K562 (cell line): ENCODE measurements at regions not wholly inside any gene's neighbourhood (a gene's known extent, or its start where the extent isn't known, plus 50 kb on each side); places are given as distances from the start of the nearest gene placed in this dataset.

Experiments
- ATAC-seq: fragments of 200-7000 bp; cut with Tn5 transposase; 3 replicates; pipeline ENCODE4 v1.9.1; 2020; ENCODE audit warnings: moderate library complexity
- BruUV-seq: library from RNA; stranded (reverse); fragments of 400-500 nt; replicated peaks from 2 replicates; lab custom pipeline; 2021; lab: Mats Ljungman, UMichigan
- CTCF ChIA-PET: fragments of 300-600 bp; formaldehyde crosslinking; extraction: SDS; loops from one replicate; lab custom pipeline; 2021; ENCODE audit warnings: low intra/inter-chr PET ratio; lab: Yijun Ruan, JAX
- POLR2A ChIA-PET: fragments of 300-600, 350-650 bp; sonication (Branson Sonifier 250); formaldehyde crosslinking; extraction: SDS; loops from one replicate; lab custom pipeline; 2021; ENCODE audit warnings: antibody characterized with exemption, inconsistent platforms; lab: Yijun Ruan, JAX
- DNase-seq, 4 experiments: peaks; one replicate each; pipeline versions ENCODE4 v3.0.0 to v3.0.0-alpha.2; 2011 to 2018; ENCODE audit warnings: low spot score in 3 of 4, mixed read lengths in 3 of 4; ENCODE audit errors: extremely low read depth in 1 of 4
- FAIRE-seq: peaks from 2 replicates; lab custom pipeline; 2011; peaks lifted over from hg19 to GRCh38; lab: Jason Lieb, UNC
- H2AFZ ChIP-seq: 2 replicates; pipeline ENCODE4 v1.6.0; 2011; ENCODE audit warnings: low read depth, low read length, control low read depth, inconsistent platforms
- H3K27ac ChIP-seq: fragments of 200-600 bp; 3 replicates; pipeline ENCODE4 v1.8.0; 2011; ENCODE audit warnings: low read depth, mild to moderate bottlenecking, control low read depth, inconsistent platforms, low read length, moderate library complexity, mixed read lengths; ENCODE audit errors: extremely low read depth
- H3K27me3 ChIP-seq, 2 experiments: fragments of 300-600 bp in 1 of 2; 2 replicates in 1 of 2; 3 replicates in 1 of 2; pipeline versions ENCODE4 v1.6.0 to v1.8.0; 2011; ENCODE audit warnings: inconsistent platforms in 2 of 2, low read length in 2 of 2, mild to moderate bottlenecking in 1 of 2, mixed read lengths in 1 of 2, moderate library complexity in 1 of 2; ENCODE audit not compliant: control insufficient read depth in 2 of 2, insufficient read depth in 2 of 2
- H3K36me3 ChIP-seq: fragments of 300-600 bp; 3 replicates; pipeline ENCODE4 v1.8.0; 2011; ENCODE audit warnings: mild to moderate bottlenecking, low read length, inconsistent platforms; ENCODE audit not compliant: control insufficient read depth, insufficient read depth
- H3K4me1 ChIP-seq, 2 experiments: fragments of 200-600 bp in 1 of 2; replicated peaks in 1 of 2; 2 replicates in 1 of 2; 3 replicates in 1 of 2; pipeline versions ENCODE4 v1.5.1 to v1.8.0; 2011; ENCODE audit warnings: inconsistent platforms in 2 of 2, low read length in 2 of 2, mild to moderate bottlenecking in 1 of 2, mixed read lengths in 1 of 2, moderate library complexity in 1 of 2; ENCODE audit not compliant: control insufficient read depth in 2 of 2, insufficient read depth in 2 of 2
- H3K4me2 ChIP-seq: 2 replicates; pipeline ENCODE4 v1.6.1; 2011; ENCODE audit warnings: low read length, control low read depth, inconsistent platforms, mixed read lengths; ENCODE audit not compliant: insufficient read depth
- H3K4me3 ChIP-seq: fragments of 200-600 bp; sonication (generic), shearing (Covaris generic); 2 replicates; pipeline ENCODE4 v1.5.1; 2016; ENCODE audit warnings: control low read depth, inconsistent platforms
- H3K79me2 ChIP-seq: fragments of 200-600 bp; 3 replicates; pipeline ENCODE4 v1.8.0; 2011; ENCODE audit warnings: low read length, inconsistent platforms; ENCODE audit not compliant: control insufficient read depth, insufficient read depth
- H3K9ac ChIP-seq, 2 experiments: 2 replicates each; pipeline versions ENCODE4 v1.6.0 to v1.6.1; 2011; ENCODE audit warnings: low read depth in 2 of 2, low read length in 2 of 2, control low read depth in 1 of 2, inconsistent platforms in 1 of 2, mild to moderate bottlenecking in 1 of 2, mixed read lengths in 1 of 2; ENCODE audit not compliant: insufficient read depth in 1 of 2
- H3K9me1 ChIP-seq: one replicate; pipeline ENCODE4 v1.6.0; 2011; ENCODE audit warnings: inconsistent platforms, mild to moderate bottlenecking, low read length, moderate library complexity; ENCODE audit not compliant: control insufficient read depth, insufficient read depth
- H3K9me3 ChIP-seq: replicated peaks from 2 replicates; pipeline ENCODE4 v1.5.1; 2011; ENCODE audit warnings: low read depth, low read length, inconsistent platforms; ENCODE audit not compliant: control insufficient read depth, insufficient read depth
- H4K20me1 ChIP-seq: replicated peaks from 2 replicates; pipeline ENCODE4 v1.6.1; 2011; ENCODE audit warnings: low read length, inconsistent platforms, mixed read lengths; ENCODE audit not compliant: control insufficient read depth, insufficient read depth
- ARID4B ChIP-seq: sonication (generic); formaldehyde crosslinking; IDR thresholded peaks from 2 replicates; pipeline ENCODE4 v1.8.0; 2022; ENCODE audit warnings: mild to moderate bottlenecking, missing genetic modification reagents
- MAFK ChIP-seq: IDR thresholded peaks from 2 replicates; pipeline ENCODE4 v1.6.1; 2011; ENCODE audit warnings: low read length, improper control_type of control experiment
- PCBP1 ChIP-seq: fragments of 200-400 bp; formaldehyde crosslinking; IDR thresholded peaks from 2 replicates; pipeline ENCODE4 v1.6.1; 2018; ENCODE audit warnings: mild to moderate bottlenecking, low read depth, low read length; ENCODE audit not compliant: poor library complexity, severe bottlenecking
- ZNF121 ChIP-seq: sonication (generic); formaldehyde crosslinking; conservative IDR thresholded peaks from 2 replicates; pipeline ENCODE4 v1.8.0; 2022; ENCODE audit warnings: missing genetic modification reagents
- ZNF280B ChIP-seq: fragments of 250-450 bp; sonication (Bioruptor Pico); IDR thresholded peaks from 2 replicates; pipeline ENCODE4 v1.5.1; 2021; ENCODE audit warnings: mild to moderate bottlenecking
- ZNF324 ChIP-seq: fragments of 250-450 bp; sonication (Bioruptor Pico); IDR thresholded peaks from 2 replicates; pipeline ENCODE4 v1.4.0; 2020; ENCODE audit warnings: mild to moderate bottlenecking
- ZNF76 ChIP-seq: fragments of 250-450 bp; sonication (Bioruptor Pico); IDR thresholded peaks from 2 replicates; pipeline ENCODE4 v1.4.0; 2020; ENCODE audit warnings: mild to moderate bottlenecking, moderate library complexity, borderline replicate concordance
- whole genome bisulfite sequencing: fragments of 100-300 bp; shearing (Covaris generic); methylation state at CpG from one replicate; pipeline ENCODE4 v1.1.6; 2016; ENCODE audit warnings: low coverage, mixed read lengths; ENCODE audit not compliant: insufficient coverage; ENCODE audit errors: missing lambda C conversion rate; 5-methylcytosine and 5-hydroxymethylcytosine counted together
- in situ Hi-C: fragments of 300-500 bp; cut with MboI; formaldehyde crosslinking; loops from 4 replicates; pipeline ENCODE4 v1.15.0; 2018; ENCODE audit warnings: inconsistent platforms, mixed read lengths
- intact Hi-C: fragments of 100-400 bp; cut with micrococcal nuclease; formaldehyde crosslinking; loops from 2 replicates; pipeline ENCODE4 v1.14.2; 2022

DNA sequence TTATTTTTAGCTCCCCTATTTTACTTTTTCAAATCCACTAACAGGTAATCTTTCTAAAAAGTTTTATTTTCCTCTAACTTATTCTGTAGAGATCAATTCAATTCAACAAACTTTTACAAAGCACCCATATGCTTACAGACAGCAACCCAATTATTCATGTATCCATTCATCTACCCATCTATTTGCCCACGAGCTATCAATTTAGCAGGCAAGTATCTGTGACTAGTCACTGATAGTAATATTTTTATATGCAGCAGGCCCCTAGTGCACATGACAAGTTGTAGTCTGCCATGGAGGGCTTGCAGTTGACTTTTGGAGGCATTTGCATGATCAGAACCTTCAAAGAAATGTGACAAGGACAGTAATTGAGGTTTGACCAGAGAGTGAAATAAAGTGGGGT, 753.2 kb upstream of the TENM4 start (continued):
- TF ChIP-seq ARID4B (CRISPR knock-in tag): no peak
- no peak for TF ChIP-seq ZNF280B (CRISPR knock-in tag)
- no peak for TF ChIP-seq ZNF121 (CRISPR knock-in tag)
- TF ChIP-seq ZNF324 (CRISPR knock-in tag): no peak

DNA sequence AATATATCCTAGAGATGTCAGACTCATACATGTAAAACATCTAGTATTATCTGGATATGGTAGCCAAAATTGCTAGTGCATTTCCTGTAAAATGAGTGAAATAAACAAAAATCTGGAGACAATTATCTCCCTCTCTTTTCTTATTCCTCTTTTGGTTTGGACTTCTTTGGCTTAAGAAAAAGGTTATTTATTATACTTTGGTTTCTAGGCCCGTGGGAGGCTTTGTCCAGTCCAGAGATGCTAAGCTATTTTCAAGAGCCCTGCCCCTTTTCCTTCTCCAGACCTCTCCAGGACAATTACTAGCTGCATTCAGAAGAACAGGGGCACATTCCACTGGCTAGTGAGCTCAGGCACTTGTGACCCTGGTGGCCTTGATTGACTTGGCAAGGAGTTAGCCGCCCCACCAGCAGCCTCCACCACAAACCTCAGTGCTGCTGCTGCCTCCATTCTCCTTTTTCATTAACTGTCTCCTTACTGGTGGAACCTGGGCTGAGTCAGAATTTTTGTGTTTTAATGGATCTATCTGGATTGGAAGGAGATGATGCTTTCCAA, 747.3 kb upstream of the TENM4 start:
- BruUV-seq: no TSS peak
- intact Hi-C loops (no loop called here), in situ Hi-C loops (no loop called here)
- no peaks in the 10 kb centered on the region for H3K79me2 ChIP-seq
- H2AFZ ChIP-seq: no peak overlapping the region
- H3K4me3 ChIP-seq: no peak overlapping the region
- no peaks in the 10 kb centered on the region for H4K20me1 ChIP-seq
- no peak overlapping the region for H3K27ac ChIP-seq
- H3K36me3 ChIP-seq: no peaks in the 10 kb centered on the region
- H3K9me1 ChIP-seq: no peaks in the 10 kb centered on the region
- H3K4me1 ChIP-seq: no peaks in the 10 kb centered on the region
- POLR2A ChIA-PET: no interaction called here
- DNase-seq (no peak), ATAC-seq (no peak), FAIRE-seq (no peak)
- no peak for TF ChIP-seq ZNF76 (CRISPR knock-in tag)
- TF ChIP-seq PCBP1: no peak
- TF ChIP-seq MAFK: no peak
- no peaks in the 10 kb centered on the region for H3K9me3 ChIP-seq
- CTCF ChIA-PET: no interaction called here
- H3K4me2 ChIP-seq: no peak overlapping the region
- 0% methylated on average over 2 of the region's 2 CpGs for WGBS
- no peak overlapping the region for H3K9ac ChIP-seq
- H3K27me3 ChIP-seq: no peaks in the 10 kb centered on the region
